ENCODE measurements at regions not wholly inside any gene's neighbourhood (a gene's known extent, or its start where the extent isn't known, plus 50 kb on each side); places are given as distances from the start of the nearest gene placed in this dataset.

DNA sequence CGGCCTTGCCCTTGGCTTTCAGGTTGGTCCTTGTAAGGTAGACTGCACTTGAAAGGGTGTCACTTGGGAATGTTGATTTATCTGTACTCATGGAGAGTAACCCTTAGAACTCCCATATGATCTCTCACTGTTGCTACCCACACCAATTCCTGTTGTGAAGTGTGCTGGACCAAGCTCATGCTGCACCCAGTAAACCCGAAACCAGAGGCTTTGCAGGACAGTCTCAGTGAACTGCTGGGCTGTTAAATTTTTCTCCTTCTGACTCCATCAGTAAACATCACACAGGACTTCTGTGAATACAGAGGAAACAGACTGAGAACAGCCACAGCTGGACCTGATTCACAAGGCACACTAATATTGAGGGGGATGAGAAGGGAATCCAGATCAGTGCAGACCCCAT, 783.0 kb downstream of the TMEM121 start:
- no peak overlapping the region for H3K4me3 Mint-ChIP-seq
- H3K4me1 Mint-ChIP-seq, result no peaks in the 10 kb centered on the region
- H3K79me2 ChIP-seq (replicated peaks; ENCODE audit: insufficient read depth), result no peaks in the 10 kb centered on the region
- no peak overlapping the region for H3K4me3 ChIP-seq
- H2AFZ ChIP-seq, result no peak overlapping the region
- peaks cover 15% of the 10 kb centered on the region for H3K27me3 Mint-ChIP-seq (ENCODE audit: insufficient read depth, low read depth, poor library complexity)
- H3K9me2 ChIP-seq (ENCODE audit: insufficient read depth), result no peaks in the 10 kb centered on the region
- no peak for ATAC-seq
- H3F3A ChIP-seq (replicated peaks; ENCODE audit: low read depth), result peaks cover 10% of the 10 kb centered on the region
- no peaks in the 10 kb centered on the region for H3K27me3 ChIP-seq (ENCODE audit: insufficient read depth)
- H3K9me3 Mint-ChIP-seq, result peaks cover 99% of the 10 kb centered on the region
- TF ChIP-seq, protein P1, sequence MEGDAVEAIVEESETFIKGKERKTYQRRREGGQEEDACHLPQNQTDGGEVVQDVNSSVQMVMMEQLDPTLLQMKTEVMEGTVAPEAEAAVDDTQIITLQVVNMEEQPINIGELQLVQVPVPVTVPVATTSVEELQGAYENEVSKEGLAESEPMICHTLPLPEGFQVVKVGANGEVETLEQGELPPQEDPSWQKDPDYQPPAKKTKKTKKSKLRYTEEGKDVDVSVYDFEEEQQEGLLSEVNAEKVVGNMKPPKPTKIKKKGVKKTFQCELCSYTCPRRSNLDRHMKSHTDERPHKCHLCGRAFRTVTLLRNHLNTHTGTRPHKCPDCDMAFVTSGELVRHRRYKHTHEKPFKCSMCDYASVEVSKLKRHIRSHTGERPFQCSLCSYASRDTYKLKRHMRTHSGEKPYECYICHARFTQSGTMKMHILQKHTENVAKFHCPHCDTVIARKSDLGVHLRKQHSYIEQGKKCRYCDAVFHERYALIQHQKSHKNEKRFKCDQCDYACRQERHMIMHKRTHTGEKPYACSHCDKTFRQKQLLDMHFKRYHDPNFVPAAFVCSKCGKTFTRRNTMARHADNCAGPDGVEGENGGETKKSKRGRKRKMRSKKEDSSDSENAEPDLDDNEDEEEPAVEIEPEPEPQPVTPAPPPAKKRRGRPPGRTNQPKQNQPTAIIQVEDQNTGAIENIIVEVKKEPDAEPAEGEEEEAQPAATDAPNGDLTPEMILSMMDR (conservative IDR thresholded peaks at IDR 0.05; ENCODE audit: low read depth in 2 of 2), result no peak
- TF ChIP-seq, protein P2, sequence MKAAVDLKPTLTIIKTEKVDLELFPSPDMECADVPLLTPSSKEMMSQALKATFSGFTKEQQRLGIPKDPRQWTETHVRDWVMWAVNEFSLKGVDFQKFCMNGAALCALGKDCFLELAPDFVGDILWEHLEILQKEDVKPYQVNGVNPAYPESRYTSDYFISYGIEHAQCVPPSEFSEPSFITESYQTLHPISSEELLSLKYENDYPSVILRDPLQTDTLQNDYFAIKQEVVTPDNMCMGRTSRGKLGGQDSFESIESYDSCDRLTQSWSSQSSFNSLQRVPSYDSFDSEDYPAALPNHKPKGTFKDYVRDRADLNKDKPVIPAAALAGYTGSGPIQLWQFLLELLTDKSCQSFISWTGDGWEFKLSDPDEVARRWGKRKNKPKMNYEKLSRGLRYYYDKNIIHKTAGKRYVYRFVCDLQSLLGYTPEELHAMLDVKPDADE (IDR thresholded peaks at IDR 0.05), result no peak
- TF ChIP-seq EZH2phosphoT487 (IDR thresholded peaks at IDR 0.05; ENCODE audit: unreplicated experiment), result no peak
- TF ChIP-seq POLR2AphosphoS5 (IDR thresholded peaks at IDR 0.05; ENCODE audit: low read depth), result no peak
- TF ChIP-seq, protein P3, sequence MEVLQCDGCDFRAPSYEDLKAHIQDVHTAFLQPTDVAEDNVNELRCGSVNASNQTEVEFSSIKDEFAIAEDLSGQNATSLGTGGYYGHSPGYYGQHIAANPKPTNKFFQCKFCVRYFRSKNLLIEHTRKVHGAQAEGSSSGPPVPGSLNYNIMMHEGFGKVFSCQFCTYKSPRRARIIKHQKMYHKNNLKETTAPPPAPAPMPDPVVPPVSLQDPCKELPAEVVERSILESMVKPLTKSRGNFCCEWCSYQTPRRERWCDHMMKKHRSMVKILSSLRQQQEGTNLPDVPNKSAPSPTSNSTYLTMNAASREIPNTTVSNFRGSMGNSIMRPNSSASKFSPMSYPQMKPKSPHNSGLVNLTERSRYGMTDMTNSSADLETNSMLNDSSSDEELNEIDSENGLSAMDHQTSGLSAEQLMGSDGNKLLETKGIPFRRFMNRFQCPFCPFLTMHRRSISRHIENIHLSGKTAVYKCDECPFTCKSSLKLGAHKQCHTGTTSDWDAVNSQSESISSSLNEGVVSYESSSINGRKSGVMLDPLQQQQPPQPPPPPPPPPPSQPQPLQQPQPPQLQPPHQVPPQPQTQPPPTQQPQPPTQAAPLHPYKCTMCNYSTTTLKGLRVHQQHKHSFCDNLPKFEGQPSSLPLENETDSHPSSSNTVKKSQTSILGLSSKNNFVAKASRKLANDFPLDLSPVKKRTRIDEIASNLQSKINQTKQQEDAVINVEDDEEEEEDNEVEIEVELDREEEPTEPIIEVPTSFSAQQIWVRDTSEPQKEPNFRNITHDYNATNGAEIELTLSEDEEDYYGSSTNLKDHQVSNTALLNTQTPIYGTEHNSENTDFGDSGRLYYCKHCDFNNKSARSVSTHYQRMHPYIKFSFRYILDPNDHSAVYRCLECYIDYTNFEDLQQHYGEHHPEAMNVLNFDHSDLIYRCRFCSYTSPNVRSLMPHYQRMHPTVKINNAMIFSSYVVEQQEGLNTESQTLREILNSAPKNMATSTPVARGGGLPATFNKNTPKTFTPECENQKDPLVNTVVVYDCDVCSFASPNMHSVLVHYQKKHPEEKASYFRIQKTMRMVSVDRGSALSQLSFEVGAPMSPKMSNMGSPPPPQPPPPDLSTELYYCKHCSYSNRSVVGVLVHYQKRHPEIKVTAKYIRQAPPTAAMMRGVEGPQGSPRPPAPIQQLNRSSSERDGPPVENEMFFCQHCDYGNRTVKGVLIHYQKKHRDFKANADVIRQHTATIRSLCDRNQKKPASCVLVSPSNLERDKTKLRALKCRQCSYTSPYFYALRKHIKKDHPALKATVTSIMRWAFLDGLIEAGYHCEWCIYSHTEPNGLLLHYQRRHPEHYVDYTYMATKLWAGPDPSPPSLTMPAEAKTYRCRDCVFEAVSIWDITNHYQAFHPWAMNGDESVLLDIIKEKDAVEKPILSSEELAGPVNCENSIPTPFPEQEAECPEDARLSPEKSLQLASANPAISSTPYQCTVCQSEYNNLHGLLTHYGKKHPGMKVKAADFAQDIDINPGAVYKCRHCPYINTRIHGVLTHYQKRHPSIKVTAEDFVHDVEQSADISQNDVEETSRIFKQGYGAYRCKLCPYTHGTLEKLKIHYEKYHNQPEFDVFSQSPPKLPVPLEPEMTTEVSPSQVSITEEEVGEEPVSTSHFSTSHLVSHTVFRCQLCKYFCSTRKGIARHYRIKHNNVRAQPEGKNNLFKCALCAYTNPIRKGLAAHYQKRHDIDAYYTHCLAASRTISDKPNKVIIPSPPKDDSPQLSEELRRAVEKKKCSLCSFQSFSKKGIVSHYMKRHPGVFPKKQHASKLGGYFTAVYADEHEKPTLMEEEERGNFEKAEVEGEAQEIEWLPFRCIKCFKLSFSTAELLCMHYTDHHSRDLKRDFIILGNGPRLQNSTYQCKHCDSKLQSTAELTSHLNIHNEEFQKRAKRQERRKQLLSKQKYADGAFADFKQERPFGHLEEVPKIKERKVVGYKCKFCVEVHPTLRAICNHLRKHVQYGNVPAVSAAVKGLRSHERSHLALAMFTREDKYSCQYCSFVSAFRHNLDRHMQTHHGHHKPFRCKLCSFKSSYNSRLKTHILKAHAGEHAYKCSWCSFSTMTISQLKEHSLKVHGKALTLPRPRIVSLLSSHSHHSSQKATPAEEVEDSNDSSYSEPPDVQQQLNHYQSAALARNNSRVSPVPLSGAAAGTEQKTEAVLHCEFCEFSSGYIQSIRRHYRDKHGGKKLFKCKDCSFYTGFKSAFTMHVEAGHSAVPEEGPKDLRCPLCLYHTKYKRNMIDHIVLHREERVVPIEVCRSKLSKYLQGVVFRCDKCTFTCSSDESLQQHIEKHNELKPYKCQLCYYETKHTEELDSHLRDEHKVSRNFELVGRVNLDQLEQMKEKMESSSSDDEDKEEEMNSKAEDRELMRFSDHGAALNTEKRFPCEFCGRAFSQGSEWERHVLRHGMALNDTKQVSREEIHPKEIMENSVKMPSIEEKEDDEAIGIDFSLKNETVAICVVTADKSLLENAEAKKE (CRISPR knock-in tag; IDR thresholded peaks at IDR 0.05), result no peak
- TF ChIP-seq JUNB (IDR thresholded peaks at IDR 0.05; ENCODE audit: unreplicated experiment), result no peak
- TF ChIP-seq ZNF114 (CRISPR knock-in tag; IDR thresholded peaks at IDR 0.05), result no peak
- H4K20me1 ChIP-seq (replicated peaks; ENCODE audit: insufficient read depth), result no peaks in the 10 kb centered on the region
- DNase-seq (ENCODE audit: low spot score), result no peak
- no peak overlapping the region for H3K4me2 ChIP-seq
- no peak overlapping the region for H3K27ac Mint-ChIP-seq
- H3K36me3 Mint-ChIP-seq (ENCODE audit: low read depth), result peaks cover 61% of the 10 kb centered on the region
- no peak overlapping the region for H3K27ac ChIP-seq (ENCODE audit: low read depth)
- no peaks in the 10 kb centered on the region for H3K4me1 ChIP-seq (ENCODE audit: insufficient read depth)
- H3K36me3 ChIP-seq (ENCODE audit: insufficient read depth), result peaks cover 28% of the 10 kb centered on the region
